Transverse colon (tissue), 4 donors: ENCODE measurements at regions not wholly inside any gene's neighbourhood (a gene's known extent, or its start where the extent isn't known, plus 50 kb on each side); places are given as distances from the start of the nearest gene placed in this dataset.

ENCODE experiments used
- POLR2AphosphoS5 ChIP-seq, 3 donors: sonication (generic); formaldehyde crosslinking; IDR thresholded peaks; one replicate each; pipeline ENCODE4 v1.6.1; 2016; ENCODE audit warnings: antibody characterized with exemption in 3 of 3
- TF ChIP-seq, protein P1 (sequence below), 5 experiments: fragments of 200-600 bp in 3 of 5; fragments of 450-650 bp in 2 of 5; sonication (generic) in 3 of 5; IDR thresholded peaks; 1 replicate in 2 of 5; 2 replicates in 3 of 5; pipeline ENCODE4 v1.5.1; 2016 to 2017; ENCODE audit warnings: antibody characterized with exemption in 5 of 5, inconsistent platforms in 3 of 5, mild to moderate bottlenecking in 2 of 5, moderate library complexity in 1 of 5

- TF ChIP-seq, protein P1, sequence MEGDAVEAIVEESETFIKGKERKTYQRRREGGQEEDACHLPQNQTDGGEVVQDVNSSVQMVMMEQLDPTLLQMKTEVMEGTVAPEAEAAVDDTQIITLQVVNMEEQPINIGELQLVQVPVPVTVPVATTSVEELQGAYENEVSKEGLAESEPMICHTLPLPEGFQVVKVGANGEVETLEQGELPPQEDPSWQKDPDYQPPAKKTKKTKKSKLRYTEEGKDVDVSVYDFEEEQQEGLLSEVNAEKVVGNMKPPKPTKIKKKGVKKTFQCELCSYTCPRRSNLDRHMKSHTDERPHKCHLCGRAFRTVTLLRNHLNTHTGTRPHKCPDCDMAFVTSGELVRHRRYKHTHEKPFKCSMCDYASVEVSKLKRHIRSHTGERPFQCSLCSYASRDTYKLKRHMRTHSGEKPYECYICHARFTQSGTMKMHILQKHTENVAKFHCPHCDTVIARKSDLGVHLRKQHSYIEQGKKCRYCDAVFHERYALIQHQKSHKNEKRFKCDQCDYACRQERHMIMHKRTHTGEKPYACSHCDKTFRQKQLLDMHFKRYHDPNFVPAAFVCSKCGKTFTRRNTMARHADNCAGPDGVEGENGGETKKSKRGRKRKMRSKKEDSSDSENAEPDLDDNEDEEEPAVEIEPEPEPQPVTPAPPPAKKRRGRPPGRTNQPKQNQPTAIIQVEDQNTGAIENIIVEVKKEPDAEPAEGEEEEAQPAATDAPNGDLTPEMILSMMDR (IDR thresholded peaks at IDR 0.05) = no peak
- TF ChIP-seq POLR2AphosphoS5 (IDR thresholded peaks at IDR 0.05) = no peak
These were observed 386.2 kb downstream of the SOX11 start for GRCh38 chr2:6078414-6078813.
